Spinal cord (tissue), 9 donors: ENCODE measurements at regions not wholly inside any gene's neighbourhood (a gene's known extent, or its start where the extent isn't known, plus 50 kb on each side); places are given as distances from the start of the nearest gene placed in this dataset.
"Not testable (repeated sequence)": the region's sequence is repeated elsewhere in the genome, so short reads cannot be mapped to it uniquely, and the experiment has no call there.

Experiments
- DNase-seq, 6 donors: peaks; one replicate each; pipeline versions ENCODE4 v3.0.0 to v3.0.0-alpha.2; 2013 to 2015; ENCODE audit warnings: low spot score in 6 of 6, low read depth in 4 of 6
- H3K27ac ChIP-seq: one replicate; pipeline ENCODE4 v1.5.1; 2013; ENCODE audit warnings: low read depth, low read length, control low read depth
- H3K27me3 ChIP-seq: one replicate; pipeline ENCODE4 v1.6.1; 2013; ENCODE audit warnings: low read length; ENCODE audit not compliant: control insufficient read depth, insufficient read depth
- H3K36me3 ChIP-seq: one replicate; pipeline ENCODE4 v1.6.1; 2013; ENCODE audit warnings: low read length; ENCODE audit not compliant: control insufficient read depth, insufficient read depth
- H3K4me1 ChIP-seq: one replicate; pipeline ENCODE4 v1.6.1; 2013; ENCODE audit warnings: low read length; ENCODE audit not compliant: control insufficient read depth, insufficient read depth
- H3K4me3 ChIP-seq: one replicate; pipeline ENCODE4 v1.5.1; 2013; ENCODE audit warnings: low read depth, low read length, control low read depth
- H3K9me3 ChIP-seq: one replicate; pipeline ENCODE4 v1.6.1; 2013; ENCODE audit warnings: low read length; ENCODE audit not compliant: control insufficient read depth, insufficient read depth
- WGBS: methylation state at CpG from one replicate; pipeline ENCODE4 v1.1.5; 2013; ENCODE audit warnings: missing lambda C conversion rate; ENCODE audit not compliant: insufficient coverage; 5-methylcytosine and 5-hydroxymethylcytosine counted together
- donor health status: healthy.

DNA sequence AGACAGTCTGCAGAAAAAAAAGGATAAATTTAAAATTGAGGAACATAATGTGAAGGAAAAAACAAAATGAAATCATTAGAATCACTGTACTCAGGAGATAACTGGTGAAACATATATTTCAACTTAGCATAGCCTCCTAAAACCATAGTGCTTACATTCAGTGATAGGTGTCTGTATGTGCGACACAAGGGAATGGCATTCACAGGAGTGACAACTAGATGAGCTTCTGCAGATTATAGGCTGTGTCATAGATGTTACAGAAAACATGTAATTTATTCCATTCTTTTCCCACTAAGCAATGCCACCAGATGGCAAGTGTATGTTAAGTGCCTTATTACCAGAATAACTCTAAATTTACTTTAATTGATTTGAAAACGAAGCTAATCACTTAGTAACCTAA is 960.0 kb upstream of the PCDH20 start:
- no peak for DNase-seq
- Histone ChIP-seq H3K4me1 (no peaks in the 10 kb centered on the region), H3K27ac (no peak overlapping the region), H3K4me3 (no peak overlapping the region), H3K9me3 (no peaks in the 10 kb centered on the region), H3K27me3 (no peaks in the 10 kb centered on the region), H3K36me3 (no peaks in the 10 kb centered on the region)
- WGBS, result no CpG with 5 or more reads among the region's 2 CpGs

DNA sequence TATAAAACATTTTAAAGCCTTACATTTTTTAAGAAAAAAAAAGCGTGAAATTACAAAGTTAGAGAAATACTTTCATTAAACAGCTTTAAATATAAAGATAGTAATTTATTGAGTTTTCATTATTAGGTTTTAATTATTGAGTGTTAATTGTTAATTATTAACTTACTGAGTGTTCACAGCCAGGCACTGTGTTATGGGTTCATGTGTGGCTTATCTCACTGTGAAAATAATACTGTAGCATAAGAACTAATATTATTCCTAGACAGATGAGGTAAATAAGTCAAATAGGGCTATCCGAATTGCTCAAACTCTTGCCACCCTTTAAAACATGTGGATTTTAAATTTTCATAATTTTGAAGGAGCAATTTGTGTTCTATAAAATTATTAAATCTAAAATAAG is 956.1 kb upstream of the PCDH20 start:
- no peak overlapping the region for H3K4me3 ChIP-seq
- no peak overlapping the region for H3K27ac ChIP-seq
- H3K27me3 ChIP-seq, result no peaks in the 10 kb centered on the region
- WGBS, result no CpG with 5 or more reads among the region's 2 CpGs
- no peak for DNase-seq
- no peaks in the 10 kb centered on the region for H3K9me3 ChIP-seq
- no peaks in the 10 kb centered on the region for H3K4me1 ChIP-seq
- no peaks in the 10 kb centered on the region for H3K36me3 ChIP-seq

DNA sequence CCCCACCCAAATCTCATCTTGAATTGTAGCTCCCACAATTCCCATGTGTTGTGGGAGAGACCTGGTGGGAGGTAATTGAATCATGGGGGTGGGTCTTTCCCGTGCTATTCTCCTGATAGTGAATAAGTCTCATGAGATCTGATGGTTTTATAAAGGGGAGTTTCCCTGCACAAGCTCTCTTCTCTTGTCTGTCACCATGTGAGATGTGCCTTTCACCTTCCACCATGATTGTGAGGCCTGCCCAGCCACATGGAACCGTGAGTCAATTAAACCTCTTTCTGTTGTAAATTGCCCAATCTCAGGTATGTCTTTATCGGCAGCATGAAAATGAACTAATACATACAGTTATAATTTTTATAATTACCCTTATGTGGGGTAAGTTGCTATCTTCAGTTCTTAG is 952.3 kb upstream of the PCDH20 start:
- H3K27me3 ChIP-seq, DNase-seq, H3K36me3 ChIP-seq, H3K4me3 ChIP-seq, H3K4me1 ChIP-seq, H3K27ac ChIP-seq, H3K9me3 ChIP-seq: not testable (repeated sequence)
- WGBS, result no CpG with 5 or more reads among the region's 3 CpGs

DNA sequence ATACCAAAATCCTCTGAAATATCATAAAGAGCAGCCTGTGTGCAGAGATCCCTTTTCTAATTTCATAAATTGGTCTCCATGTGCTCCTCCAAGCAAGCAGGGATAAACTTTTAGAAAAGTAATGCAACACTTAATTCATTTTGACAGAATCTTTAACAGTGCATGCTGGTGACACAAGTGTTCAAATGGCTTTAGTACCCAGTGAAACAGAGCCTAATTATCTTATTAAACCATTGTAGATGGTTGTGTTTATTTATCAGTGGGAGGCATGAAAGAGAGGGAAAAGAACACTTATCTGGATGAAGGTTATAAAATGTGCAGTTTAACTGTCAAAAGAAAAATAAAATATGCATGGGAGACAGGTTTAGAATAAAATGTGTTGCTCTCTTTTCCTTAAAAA is 945.0 kb upstream of the PCDH20 start:
- Histone ChIP-seq H3K9me3 (no peaks in the 10 kb centered on the region), H3K4me1 (no peaks in the 10 kb centered on the region), H3K27ac (no peak overlapping the region), H3K36me3 (no peaks in the 10 kb centered on the region), H3K4me3 (no peak overlapping the region), H3K27me3 (no peaks in the 10 kb centered on the region)
- DNase-seq, result peak in 1 of 6 donors; percentile 74

DNA sequence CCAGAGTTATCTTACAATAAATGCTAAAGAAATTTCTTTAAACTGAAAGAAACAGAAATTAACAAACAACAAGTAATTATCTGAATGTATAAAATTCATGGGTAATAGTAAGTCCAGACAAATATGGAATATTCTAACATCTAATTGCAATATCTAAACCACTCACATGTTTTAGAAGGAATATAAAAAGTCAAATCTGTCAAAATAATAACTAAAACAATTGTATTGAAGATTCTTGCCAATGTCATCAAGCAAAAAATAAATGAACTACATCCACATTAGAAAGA is 942.9 kb upstream of the PCDH20 start:
- Histone ChIP-seq H3K36me3 (no peaks in the 10 kb centered on the region), H3K27ac (no peak overlapping the region)
- no peak for DNase-seq

DNA sequence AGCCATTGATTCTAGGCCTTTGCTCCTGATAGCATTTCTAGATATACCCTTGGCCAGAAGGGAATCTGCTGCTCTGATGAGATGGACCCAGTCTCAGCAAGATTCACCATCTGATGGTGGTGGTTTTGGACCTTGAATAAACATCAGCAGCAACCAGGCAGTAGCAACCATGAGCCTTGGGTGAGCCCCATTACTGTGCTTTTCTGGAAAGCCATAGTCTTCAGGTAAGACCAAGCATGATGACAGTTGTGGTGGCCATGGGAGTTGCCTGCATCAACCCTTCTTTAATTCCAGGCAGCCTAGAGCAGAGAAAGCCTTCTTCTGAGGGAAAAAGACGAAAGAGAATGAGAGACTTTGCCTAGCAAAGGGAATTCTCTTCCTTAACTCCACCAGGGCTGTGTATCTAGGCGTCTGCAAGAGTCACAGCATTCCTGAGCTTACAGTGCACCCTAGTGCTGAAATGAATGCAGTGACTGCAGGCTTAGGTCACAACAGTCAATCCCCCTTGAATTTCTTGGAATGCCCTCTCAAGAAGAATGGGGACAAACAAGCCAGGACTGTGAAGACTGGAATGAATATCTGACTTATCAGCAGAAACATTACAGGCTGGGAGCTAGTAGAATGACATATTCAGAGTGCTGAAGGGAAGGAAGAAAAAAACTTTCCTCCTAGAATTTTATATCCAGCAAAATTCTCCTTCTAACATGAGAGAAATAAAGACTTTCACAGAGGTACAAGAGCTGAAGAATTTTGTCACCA is 942.4 kb upstream of the PCDH20 start:
- WGBS, result 60% methylated on average over 1 of the region's 2 CpGs
- Histone ChIP-seq H3K36me3 (no peaks in the 10 kb centered on the region), H3K9me3 (no peaks in the 10 kb centered on the region), H3K27me3 (no peaks in the 10 kb centered on the region), H3K4me3 (no peak overlapping the region), H3K4me1 (no peaks in the 10 kb centered on the region), H3K27ac (no peak overlapping the region)
- peak in 2 of 6 donors; percentile 11 to 18 for DNase-seq

More for the DNA sequence above, 942.9 kb upstream of the PCDH20 start:
- Histone ChIP-seq H3K4me1 (no peaks in the 10 kb centered on the region), H3K27me3 (no peaks in the 10 kb centered on the region), H3K4me3 (no peak overlapping the region), H3K9me3 (no peaks in the 10 kb centered on the region)

DNA sequence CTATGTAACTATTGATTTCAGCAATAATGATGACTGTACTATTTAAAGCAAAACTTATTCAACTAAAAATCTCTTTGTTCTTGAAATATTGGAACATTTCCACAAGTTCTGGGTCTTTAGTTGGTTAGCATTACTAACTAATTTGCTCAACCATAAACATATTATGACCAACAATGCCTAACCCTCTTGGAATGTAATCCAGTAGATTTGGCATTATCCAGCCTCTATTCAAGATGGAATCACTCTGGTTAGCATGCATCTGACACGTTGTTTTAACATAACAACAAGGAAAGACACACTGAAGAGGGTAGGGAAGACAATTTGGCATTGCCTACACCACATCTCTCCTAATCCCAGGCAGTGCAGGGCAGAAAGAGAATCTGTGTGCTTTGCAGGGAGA is 941.3 kb upstream of the PCDH20 start:
- Histone ChIP-seq H3K4me3 (no peak overlapping the region), H3K27me3 (no peaks in the 10 kb centered on the region), H3K4me1 (no peaks in the 10 kb centered on the region), H3K27ac (no peak overlapping the region), H3K36me3 (no peaks in the 10 kb centered on the region), H3K9me3 (no peaks in the 10 kb centered on the region)
- DNase-seq, result no peak
- WGBS, result no CpG with 5 or more reads among the region's 1 CpG

DNA sequence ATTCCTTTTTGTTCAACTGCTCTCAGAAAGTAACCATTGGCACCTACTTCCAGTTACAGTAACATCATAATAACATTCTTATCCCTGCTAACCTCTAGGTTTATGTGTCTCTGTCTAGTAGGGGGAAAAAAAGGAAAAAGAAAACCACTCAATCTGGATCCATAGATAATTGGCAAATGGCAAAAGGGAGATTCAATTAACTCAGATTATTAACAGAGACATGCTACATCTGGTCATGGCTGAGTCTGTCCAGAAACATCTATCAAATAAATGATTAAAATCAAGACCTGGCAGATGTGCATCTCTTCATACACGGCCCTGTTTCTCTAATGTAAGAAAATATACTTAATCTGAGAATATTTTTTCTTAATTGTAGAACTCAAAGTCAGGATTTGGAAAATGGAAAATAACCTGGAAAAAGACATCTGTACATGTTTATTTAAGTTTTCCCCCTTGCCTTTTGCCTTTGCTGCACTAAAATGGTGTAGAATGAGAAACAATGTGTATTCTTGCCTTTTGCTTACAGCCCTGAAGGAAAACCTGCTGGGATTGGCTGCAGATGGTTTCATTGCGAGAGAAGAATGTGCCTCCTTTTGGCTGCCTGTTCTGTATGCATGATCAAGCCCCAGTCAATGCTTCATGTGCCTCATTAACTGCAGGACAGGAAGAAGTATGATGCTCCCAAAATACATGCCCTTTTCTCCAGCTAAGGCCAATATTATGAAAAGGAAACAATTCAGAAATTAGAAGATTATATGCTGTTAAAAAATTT is 921.6 kb upstream of the PCDH20 start:
- WGBS, result 29% methylated on average over 1 of the region's 2 CpGs
- Histone ChIP-seq H3K36me3 (no peaks in the 10 kb centered on the region), H3K27ac (no peak overlapping the region)

DNA sequence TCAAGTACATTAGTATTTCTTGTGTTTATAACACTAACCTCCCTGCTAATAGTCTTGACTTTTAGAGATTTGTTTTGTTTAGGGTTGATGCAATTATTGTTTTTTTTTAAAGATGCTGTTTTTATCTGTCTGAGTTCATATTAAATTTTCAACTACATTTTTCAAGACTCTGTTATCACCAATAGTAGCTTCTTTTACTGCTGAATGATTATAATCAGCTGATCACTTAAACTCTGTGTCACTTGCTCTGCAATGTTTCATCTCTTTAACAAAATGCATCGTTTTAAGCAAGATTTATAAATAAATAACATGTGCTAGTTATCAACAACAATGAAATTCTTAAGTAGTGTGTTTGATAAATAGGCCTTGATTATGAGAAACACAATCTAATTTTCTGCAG is 920.9 kb upstream of the PCDH20 start:
- peak in 1 of 6 donors; percentile 39 for DNase-seq

More for the DNA sequence above, 921.6 kb upstream of the PCDH20 start:
- no peaks in the 10 kb centered on the region for H3K9me3 ChIP-seq
- DNase-seq, result peak in 5 of 6 donors; percentile 13 to 76 (median 26)
- H3K27me3 ChIP-seq, result no peaks in the 10 kb centered on the region
- no peak overlapping the region for H3K4me3 ChIP-seq
- H3K4me1 ChIP-seq, result no peaks in the 10 kb centered on the region

DNA sequence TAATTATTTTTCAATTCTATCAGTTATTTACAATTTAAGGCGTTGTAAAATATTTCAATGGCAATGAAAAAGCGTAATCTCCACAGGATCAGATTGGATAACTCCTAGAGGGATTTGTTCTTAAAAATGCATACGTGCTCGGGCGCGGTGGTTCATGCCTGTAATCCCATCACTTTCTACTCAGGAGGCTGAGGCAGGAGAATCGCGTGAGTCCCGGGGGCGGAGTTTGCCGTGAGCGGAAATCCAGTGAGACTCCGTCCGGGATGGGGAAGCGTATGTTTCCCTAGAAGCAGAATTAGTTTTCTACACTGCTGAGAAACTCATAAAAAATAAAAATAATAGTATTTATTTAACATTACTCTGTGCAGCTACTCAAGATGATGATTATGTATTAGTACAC is 917.8 kb upstream of the PCDH20 start:
- no peak for DNase-seq
- no peaks in the 10 kb centered on the region for H3K36me3 ChIP-seq
- H3K9me3 ChIP-seq, result no peaks in the 10 kb centered on the region
- H3K4me3 ChIP-seq, result no peak overlapping the region
- H3K4me1 ChIP-seq, result no peaks in the 10 kb centered on the region
- H3K27me3 ChIP-seq, result no peaks in the 10 kb centered on the region
- WGBS, result 100% methylated on average over 7 of the region's 15 CpGs
- no peak overlapping the region for H3K27ac ChIP-seq

More for the DNA sequence above, 920.9 kb upstream of the PCDH20 start:
- H3K27ac ChIP-seq, result no peak overlapping the region
- WGBS, result no CpG with 5 or more reads among the region's 1 CpG
- H3K4me3 ChIP-seq, result no peak overlapping the region
- H3K27me3 ChIP-seq, result no peaks in the 10 kb centered on the region
- no peaks in the 10 kb centered on the region for H3K4me1 ChIP-seq
- no peaks in the 10 kb centered on the region for H3K36me3 ChIP-seq
- H3K9me3 ChIP-seq, result no peaks in the 10 kb centered on the region
